Kidney (tissue), 13 donors: ENCODE measurements at regions not wholly inside any gene's neighbourhood (a gene's known extent, or its start where the extent isn't known, plus 50 kb on each side); places are given as distances from the start of the nearest gene placed in this dataset.
"Not testable (repeated sequence)": the region's sequence is repeated elsewhere in the genome, so short reads cannot be mapped to it uniquely, and the experiment has no call there.

Experiments
- DNase-seq, 5 donors: peaks; one replicate each; pipeline ENCODE4 v3.0.0-alpha.2; 2013 to 2020
- FAIRE-seq: peaks from 2 replicates; lab custom pipeline; 2012; peaks lifted over from hg19 to GRCh38; lab: Jason Lieb, UNC
- H3K27ac ChIP-seq, 2 donors: one replicate each; pipeline ENCODE4 v1.7.0; 2013; ENCODE audit warnings: low read depth in 2 of 2, low read length in 2 of 2, inconsistent platforms in 1 of 2
- H3K27me3 ChIP-seq: one replicate; pipeline ENCODE4 v1.7.1; 2013; ENCODE audit warnings: low read length, inconsistent platforms; ENCODE audit not compliant: control insufficient read depth, insufficient read depth
- H3K36me3 ChIP-seq, 3 donors: one replicate each; pipeline versions ENCODE4 v1.7.0 to v1.7.1; 2013; ENCODE audit warnings: low read length in 3 of 3, control low read depth in 1 of 3, inconsistent platforms in 1 of 3; ENCODE audit not compliant: insufficient read depth in 3 of 3, control insufficient read depth in 2 of 3
- H3K4me1 ChIP-seq, 3 donors: one replicate each; pipeline versions ENCODE4 v1.7.0 to v1.7.1; 2013; ENCODE audit warnings: low read length in 3 of 3, inconsistent platforms in 1 of 3, low read depth in 1 of 3; ENCODE audit not compliant: control insufficient read depth in 2 of 3, insufficient read depth in 2 of 3
- H3K4me3 ChIP-seq, 3 donors: one replicate each; pipeline versions ENCODE4 v1.7.0 to v1.8.1; 2013; ENCODE audit warnings: low read length in 3 of 3, control low read depth in 1 of 3, inconsistent platforms in 1 of 3
- H3K9ac ChIP-seq, 3 donors: one replicate each; pipeline versions ENCODE4 v1.7.0 to v1.7.1; 2013; ENCODE audit warnings: low read length in 3 of 3, control low read depth in 1 of 3, inconsistent platforms in 1 of 3
- H3K9me3 ChIP-seq, 3 donors: one replicate each; pipeline versions ENCODE4 v1.7.0 to v1.7.1; 2013; ENCODE audit warnings: low read length in 3 of 3, control low read depth in 1 of 3, inconsistent platforms in 1 of 3; ENCODE audit not compliant: control insufficient read depth in 2 of 3, insufficient read depth in 1 of 3
- CTCF ChIP-seq: IDR thresholded peaks from 3 replicates; pipeline ENCODE4 v1.5.1; 2012; ENCODE audit warnings: mild to moderate bottlenecking, moderate library complexity, borderline replicate concordance; ENCODE audit not compliant: insufficient read depth; ENCODE audit errors: extremely low read depth
- intact Hi-C: fragments of 100-400 bp; cut with DNase I; formaldehyde crosslinking; loops from one replicate; pipeline ENCODE4 v1.11.1; 2022
- donor health status: control.
- donor health status: control.
- donor health status: control.
- donor health status: control.
- donor health status: control.
- donor health status: DM: yes; HTN: yes; CAD: no.
- donor health status: Normal renal cell carcinoma (clear cell type).

- TF ChIP-seq CTCF, result no peak
- Histone ChIP-seq H3K9ac (no peak overlapping the region), H3K4me1 (no peaks in the 10 kb centered on the region), H3K27ac (no peak overlapping the region), H3K9me3 (no peaks in the 10 kb centered on the region), H3K36me3 (no peaks in the 10 kb centered on the region), H3K27me3 (no peaks in the 10 kb centered on the region), H3K4me3 (no peak overlapping the region)
- no peak for DNase-seq
- intact Hi-C loops, result no loop called here
- no peak for FAIRE-seq
These were observed 197.6 kb upstream of the RBM19 start for GRCh38 chr12:114163771-114164170.

- Histone ChIP-seq H3K27me3 (no peaks in the 10 kb centered on the region), H3K27ac (no peak overlapping the region), H3K9me3 (no peaks in the 10 kb centered on the region), H3K36me3 (no peaks in the 10 kb centered on the region), H3K9ac (no peak overlapping the region), H3K4me3 (no peak overlapping the region), H3K4me1 (no peaks in the 10 kb centered on the region)
- intact Hi-C loops, result no loop called here
- FAIRE-seq (no peak), DNase-seq (no peak)
- no peak for TF ChIP-seq CTCF
These were observed 194.3 kb upstream of the RBM19 start for GRCh38 chr12:114160445-114160844.

- no peak for TF ChIP-seq CTCF
- Histone ChIP-seq H3K9me3 (no peaks in the 10 kb centered on the region), H3K27me3 (no peaks in the 10 kb centered on the region), H3K4me3 (no peak overlapping the region), H3K27ac (no peak overlapping the region), H3K36me3 (no peaks in the 10 kb centered on the region), H3K4me1 (no peaks in the 10 kb centered on the region), H3K9ac (no peak overlapping the region)
- DNase-seq (no peak), FAIRE-seq (no peak)
- intact Hi-C loops, result no loop called here
These were observed 186.8 kb upstream of the RBM19 start for GRCh38 chr12:114152890-114153289.

GRCh38 chr12:114152066-114152465, 185.9 kb upstream of the RBM19 start:
- intact Hi-C loops, result no loop called here

GRCh38 chr12:114150584-114150983, 184.5 kb upstream of the RBM19 start:
- H3K9ac ChIP-seq, H3K36me3 ChIP-seq, H3K9me3 ChIP-seq, FAIRE-seq, DNase-seq, H3K27me3 ChIP-seq, H3K4me3 ChIP-seq, intact Hi-C loops, H3K4me1 ChIP-seq, H3K27ac ChIP-seq: not testable (repeated sequence)

More at GRCh38 chr12:114152066-114152465, 185.9 kb upstream of the RBM19 start:
- no peak overlapping the region for H3K27ac ChIP-seq
- no peak for FAIRE-seq
- no peak for DNase-seq
- H3K27me3 ChIP-seq, result no peaks in the 10 kb centered on the region
- H3K4me3 ChIP-seq, result no peak overlapping the region
- no peaks in the 10 kb centered on the region for H3K36me3 ChIP-seq
- H3K9ac ChIP-seq, result no peak overlapping the region
- TF ChIP-seq CTCF, result no peak
- H3K4me1 ChIP-seq, result no peaks in the 10 kb centered on the region
- no peaks in the 10 kb centered on the region for H3K9me3 ChIP-seq
